ENCODE measurements at regions not wholly inside any gene's neighbourhood (a gene's known extent, or its start where the extent isn't known, plus 50 kb on each side); places are given as distances from the start of the nearest gene placed in this dataset.

- no peak overlapping the region for H3K4me3 Mint-ChIP-seq (ENCODE audit: unreplicated experiment)
- no peaks in the 10 kb centered on the region for H3K36me3 Mint-ChIP-seq (ENCODE audit: low read depth, unreplicated experiment)
- H3K9me3 Mint-ChIP-seq (ENCODE audit: unreplicated experiment) = no peaks in the 10 kb centered on the region
- TF ChIP-seq, protein P1, sequence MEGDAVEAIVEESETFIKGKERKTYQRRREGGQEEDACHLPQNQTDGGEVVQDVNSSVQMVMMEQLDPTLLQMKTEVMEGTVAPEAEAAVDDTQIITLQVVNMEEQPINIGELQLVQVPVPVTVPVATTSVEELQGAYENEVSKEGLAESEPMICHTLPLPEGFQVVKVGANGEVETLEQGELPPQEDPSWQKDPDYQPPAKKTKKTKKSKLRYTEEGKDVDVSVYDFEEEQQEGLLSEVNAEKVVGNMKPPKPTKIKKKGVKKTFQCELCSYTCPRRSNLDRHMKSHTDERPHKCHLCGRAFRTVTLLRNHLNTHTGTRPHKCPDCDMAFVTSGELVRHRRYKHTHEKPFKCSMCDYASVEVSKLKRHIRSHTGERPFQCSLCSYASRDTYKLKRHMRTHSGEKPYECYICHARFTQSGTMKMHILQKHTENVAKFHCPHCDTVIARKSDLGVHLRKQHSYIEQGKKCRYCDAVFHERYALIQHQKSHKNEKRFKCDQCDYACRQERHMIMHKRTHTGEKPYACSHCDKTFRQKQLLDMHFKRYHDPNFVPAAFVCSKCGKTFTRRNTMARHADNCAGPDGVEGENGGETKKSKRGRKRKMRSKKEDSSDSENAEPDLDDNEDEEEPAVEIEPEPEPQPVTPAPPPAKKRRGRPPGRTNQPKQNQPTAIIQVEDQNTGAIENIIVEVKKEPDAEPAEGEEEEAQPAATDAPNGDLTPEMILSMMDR (IDR thresholded peaks at IDR 0.05; ENCODE audit: unreplicated experiment) = no peak
- H3K27me3 Mint-ChIP-seq (ENCODE audit: unreplicated experiment) = no peaks in the 10 kb centered on the region
- DNase-seq (ENCODE audit: low spot score) = no peak
- H3K4me1 Mint-ChIP-seq (ENCODE audit: unreplicated experiment) = no peaks in the 10 kb centered on the region
- no peak overlapping the region for H3K27ac Mint-ChIP-seq (ENCODE audit: unreplicated experiment)
Measured at GRCh38 chr1:98471633-98472032, 189.9 kb upstream of the SNX7 start.

GRCh38 chr1:98468111-98468717, 193.3 kb upstream of the SNX7 start:
- no peak overlapping the region for H3K4me3 Mint-ChIP-seq (ENCODE audit: unreplicated experiment)
- H3K4me1 Mint-ChIP-seq (ENCODE audit: unreplicated experiment) = no peaks in the 10 kb centered on the region
- peak; percentile 11 for DNase-seq (ENCODE audit: low spot score)
- no peaks in the 10 kb centered on the region for H3K27me3 Mint-ChIP-seq (ENCODE audit: unreplicated experiment)
- TF ChIP-seq, protein P1 (IDR thresholded peaks at IDR 0.05; ENCODE audit: unreplicated experiment) = peak; percentile 55
- no peak overlapping the region for H3K27ac Mint-ChIP-seq (ENCODE audit: unreplicated experiment)
- no peaks in the 10 kb centered on the region for H3K9me3 Mint-ChIP-seq (ENCODE audit: unreplicated experiment)
- H3K36me3 Mint-ChIP-seq (ENCODE audit: low read depth, unreplicated experiment) = no peaks in the 10 kb centered on the region

GRCh38 chr1:98467586-98467985, 193.9 kb upstream of the SNX7 start:
- no peaks in the 10 kb centered on the region for H3K36me3 Mint-ChIP-seq (ENCODE audit: low read depth, unreplicated experiment)
- H3K4me1 Mint-ChIP-seq (ENCODE audit: unreplicated experiment) = no peaks in the 10 kb centered on the region
- no peaks in the 10 kb centered on the region for H3K9me3 Mint-ChIP-seq (ENCODE audit: unreplicated experiment)
- TF ChIP-seq, protein P1 (IDR thresholded peaks at IDR 0.05; ENCODE audit: unreplicated experiment) = no peak
- DNase-seq (ENCODE audit: low spot score) = no peak
- H3K4me3 Mint-ChIP-seq (ENCODE audit: unreplicated experiment) = no peak overlapping the region
- H3K27ac Mint-ChIP-seq (ENCODE audit: unreplicated experiment) = no peak overlapping the region
- H3K27me3 Mint-ChIP-seq (ENCODE audit: unreplicated experiment) = no peaks in the 10 kb centered on the region

DNA sequence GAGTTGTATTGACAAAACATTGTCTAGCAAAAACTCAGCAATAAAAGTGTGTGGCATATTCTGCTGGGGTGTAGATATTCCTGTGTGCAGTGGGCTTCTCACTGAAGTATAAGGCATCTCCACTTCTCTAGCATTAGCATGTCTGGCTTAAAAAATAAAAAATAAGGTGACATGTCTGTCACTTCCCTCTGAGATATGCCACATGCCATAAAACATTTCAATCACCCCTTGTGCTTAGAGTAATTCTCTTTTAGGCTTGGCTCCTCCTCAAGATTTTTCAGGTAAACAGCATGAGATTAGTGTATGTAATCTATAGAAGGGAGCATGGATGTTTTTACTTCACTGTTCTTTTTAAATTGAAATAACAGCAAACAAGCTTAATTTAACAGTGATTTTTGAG, 194.4 kb upstream of the SNX7 start:
- TF ChIP-seq, protein P1 (IDR thresholded peaks at IDR 0.05; ENCODE audit: unreplicated experiment) = no peak
- H3K27me3 Mint-ChIP-seq (ENCODE audit: unreplicated experiment) = no peaks in the 10 kb centered on the region
- DNase-seq (ENCODE audit: low spot score) = no peak
- no peaks in the 10 kb centered on the region for H3K9me3 Mint-ChIP-seq (ENCODE audit: unreplicated experiment)
- H3K4me3 Mint-ChIP-seq (ENCODE audit: unreplicated experiment) = no peak overlapping the region
- no peaks in the 10 kb centered on the region for H3K4me1 Mint-ChIP-seq (ENCODE audit: unreplicated experiment)
- no peaks in the 10 kb centered on the region for H3K36me3 Mint-ChIP-seq (ENCODE audit: low read depth, unreplicated experiment)
- H3K27ac Mint-ChIP-seq (ENCODE audit: unreplicated experiment) = no peak overlapping the region

- no peaks in the 10 kb centered on the region for H3K9me3 Mint-ChIP-seq (ENCODE audit: unreplicated experiment)
- TF ChIP-seq, protein P1 (IDR thresholded peaks at IDR 0.05; ENCODE audit: unreplicated experiment) = no peak
- no peak overlapping the region for H3K27ac Mint-ChIP-seq (ENCODE audit: unreplicated experiment)
- H3K27me3 Mint-ChIP-seq (ENCODE audit: unreplicated experiment) = peaks cover 2% of the 10 kb centered on the region
- no peak overlapping the region for H3K4me3 Mint-ChIP-seq (ENCODE audit: unreplicated experiment)
- no peaks in the 10 kb centered on the region for H3K4me1 Mint-ChIP-seq (ENCODE audit: unreplicated experiment)
- H3K36me3 Mint-ChIP-seq (ENCODE audit: low read depth, unreplicated experiment) = no peaks in the 10 kb centered on the region
- DNase-seq (ENCODE audit: low spot score) = no peak
Measured at GRCh38 chr1:98461873-98462385, 199.6 kb upstream of the SNX7 start.

All from endothelial cell (in vitro differentiated cells).